ENCODE measurements at regions not wholly inside any gene's neighbourhood (a gene's known extent, or its start where the extent isn't known, plus 50 kb on each side); places are given as distances from the start of the nearest gene placed in this dataset.

DNA sequence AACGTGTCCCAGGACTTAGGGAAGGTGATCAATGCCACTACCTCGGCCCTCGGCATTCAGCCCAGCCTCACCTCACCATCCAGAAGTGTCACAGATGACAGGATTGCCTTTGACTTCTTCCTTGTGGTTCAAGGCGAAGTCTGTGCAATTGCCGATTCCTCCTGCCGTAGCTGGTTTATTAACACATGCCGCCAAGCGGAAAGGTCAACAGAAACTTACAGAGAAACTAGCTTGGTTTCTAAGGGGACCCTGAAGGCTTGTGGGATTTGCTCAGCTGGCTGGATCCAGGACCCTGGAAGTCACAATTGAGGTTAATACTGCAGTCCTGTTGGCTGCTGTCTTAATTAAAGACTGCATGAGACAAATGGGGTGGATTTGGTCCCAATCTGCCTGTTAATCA, 65.6 kb downstream of the SHANK2 start:
- TF ChIP-seq, protein P1, sequence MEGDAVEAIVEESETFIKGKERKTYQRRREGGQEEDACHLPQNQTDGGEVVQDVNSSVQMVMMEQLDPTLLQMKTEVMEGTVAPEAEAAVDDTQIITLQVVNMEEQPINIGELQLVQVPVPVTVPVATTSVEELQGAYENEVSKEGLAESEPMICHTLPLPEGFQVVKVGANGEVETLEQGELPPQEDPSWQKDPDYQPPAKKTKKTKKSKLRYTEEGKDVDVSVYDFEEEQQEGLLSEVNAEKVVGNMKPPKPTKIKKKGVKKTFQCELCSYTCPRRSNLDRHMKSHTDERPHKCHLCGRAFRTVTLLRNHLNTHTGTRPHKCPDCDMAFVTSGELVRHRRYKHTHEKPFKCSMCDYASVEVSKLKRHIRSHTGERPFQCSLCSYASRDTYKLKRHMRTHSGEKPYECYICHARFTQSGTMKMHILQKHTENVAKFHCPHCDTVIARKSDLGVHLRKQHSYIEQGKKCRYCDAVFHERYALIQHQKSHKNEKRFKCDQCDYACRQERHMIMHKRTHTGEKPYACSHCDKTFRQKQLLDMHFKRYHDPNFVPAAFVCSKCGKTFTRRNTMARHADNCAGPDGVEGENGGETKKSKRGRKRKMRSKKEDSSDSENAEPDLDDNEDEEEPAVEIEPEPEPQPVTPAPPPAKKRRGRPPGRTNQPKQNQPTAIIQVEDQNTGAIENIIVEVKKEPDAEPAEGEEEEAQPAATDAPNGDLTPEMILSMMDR (conservative IDR thresholded peaks at IDR 0.05) = no peak
- Mint-ChIP-seq H3K9me3 (peaks cover 5% of the 10 kb centered on the region), H3K36me3 (peaks cover 3% of the 10 kb centered on the region), H3K4me1 (ENCODE audit: unreplicated experiment) (peaks cover 6% of the 10 kb centered on the region), H3K4me3 (no peak overlapping the region), H3K27me3 (no peaks in the 10 kb centered on the region), H3K27ac (no peak overlapping the region)
- no peak for DNase-seq (ENCODE audit: extremely low spot score, unreplicated experiment)

DNA sequence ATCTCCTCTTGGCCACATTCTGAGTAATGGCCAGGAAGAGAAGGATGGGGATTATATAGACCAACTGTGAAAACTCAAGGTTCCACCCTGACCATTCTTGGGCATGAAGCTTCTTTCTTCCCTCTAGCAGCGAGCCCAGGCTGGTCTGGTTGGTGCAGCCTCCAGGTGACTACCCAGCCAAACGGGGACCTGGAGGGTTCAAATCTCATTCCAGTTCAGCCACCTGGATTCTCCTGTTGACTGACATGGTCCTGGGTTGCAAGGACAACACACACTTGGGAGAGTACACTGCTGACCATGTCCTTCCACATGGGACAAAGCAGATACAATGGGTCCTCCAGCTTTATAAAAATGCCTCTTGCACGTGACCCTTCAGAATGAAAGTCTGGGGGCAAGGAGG, 67.0 kb downstream of the SHANK2 start:
- Mint-ChIP-seq H3K9me3 (peaks cover 5% of the 10 kb centered on the region), H3K4me1 (ENCODE audit: unreplicated experiment) (peaks cover 11% of the 10 kb centered on the region), H3K27ac (no peak overlapping the region), H3K4me3 (no peak overlapping the region), H3K27me3 (no peaks in the 10 kb centered on the region), H3K36me3 (peaks cover 3% of the 10 kb centered on the region)
- TF ChIP-seq, protein P1 (conservative IDR thresholded peaks at IDR 0.05) = no peak
- DNase-seq (ENCODE audit: extremely low spot score, unreplicated experiment) = no peak

DNA sequence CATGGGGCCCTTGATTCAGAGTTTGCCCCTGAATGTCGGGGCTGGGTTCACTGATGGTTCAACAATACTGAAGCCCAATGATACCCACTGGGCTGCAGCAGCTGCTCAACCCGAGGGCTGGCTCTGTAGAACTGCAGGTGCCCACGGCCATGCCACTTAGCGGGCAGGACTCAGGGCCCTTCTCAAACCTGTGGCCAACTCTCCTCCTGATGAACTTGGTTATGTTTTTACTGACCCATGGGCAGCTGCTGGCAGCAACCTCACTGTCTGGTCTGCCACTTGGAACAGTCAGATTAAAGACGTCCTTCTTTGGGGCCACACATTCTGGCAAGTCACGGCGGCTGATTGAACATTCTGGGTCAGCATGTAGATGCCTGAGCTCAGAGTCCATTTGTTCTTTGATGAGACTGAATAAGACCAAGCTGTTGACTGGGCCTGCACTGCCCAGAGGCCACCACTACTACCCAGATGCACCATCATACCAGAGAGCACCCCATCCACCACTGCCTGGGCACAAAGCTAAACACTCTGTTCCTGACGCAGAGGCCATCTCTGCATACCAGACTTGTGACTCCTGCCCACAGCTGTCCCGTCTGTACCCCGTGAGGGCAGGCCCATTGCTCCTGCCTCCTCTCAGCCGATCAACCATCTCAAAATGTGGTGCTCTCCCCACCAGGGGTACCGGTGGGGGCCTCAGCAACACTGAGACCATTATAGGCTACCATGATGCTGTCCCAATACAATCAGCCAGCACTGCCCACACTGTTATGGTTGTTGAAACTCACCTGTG, 67.8 kb downstream of the SHANK2 start:
- Mint-ChIP-seq H3K4me3 (no peak overlapping the region), H3K27ac (no peak overlapping the region), H3K27me3 (no peaks in the 10 kb centered on the region), H3K4me1 (ENCODE audit: unreplicated experiment) (peaks cover 18% of the 10 kb centered on the region), H3K9me3 (peaks cover 5% of the 10 kb centered on the region), H3K36me3 (peaks cover 3% of the 10 kb centered on the region)
- TF ChIP-seq, protein P1 (conservative IDR thresholded peaks at IDR 0.05) = no peak
- DNase-seq (ENCODE audit: extremely low spot score, unreplicated experiment) = no peak

DNA sequence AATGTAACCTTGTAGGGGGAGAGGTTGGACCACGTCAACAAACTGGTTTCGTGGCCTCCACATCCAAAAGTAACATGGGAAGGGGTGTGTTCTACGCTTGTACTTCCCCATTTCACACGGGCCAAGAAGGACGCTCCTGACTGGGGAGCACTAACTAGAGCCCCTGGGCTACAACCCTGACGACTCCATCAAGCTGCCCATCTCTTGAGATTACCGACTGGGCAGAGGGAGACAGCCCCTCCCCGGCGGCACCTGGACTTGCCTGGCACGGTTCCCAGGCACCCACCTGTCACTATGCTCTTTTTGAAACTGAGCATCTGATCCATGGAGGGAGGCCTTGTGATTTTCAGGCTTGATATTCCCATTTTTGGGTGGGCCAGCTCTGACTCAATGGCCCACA, 68.5 kb downstream of the SHANK2 start:
- TF ChIP-seq, protein P1 (conservative IDR thresholded peaks at IDR 0.05) = no peak
- H3K36me3 Mint-ChIP-seq = peaks cover 3% of the 10 kb centered on the region
- no peaks in the 10 kb centered on the region for H3K27me3 Mint-ChIP-seq
- H3K9me3 Mint-ChIP-seq = peaks cover 5% of the 10 kb centered on the region
- H3K4me3 Mint-ChIP-seq = no peak overlapping the region
- H3K27ac Mint-ChIP-seq = no peak overlapping the region
- H3K4me1 Mint-ChIP-seq (ENCODE audit: unreplicated experiment) = peaks cover 24% of the 10 kb centered on the region
- DNase-seq (ENCODE audit: extremely low spot score, unreplicated experiment) = no peak

DNA sequence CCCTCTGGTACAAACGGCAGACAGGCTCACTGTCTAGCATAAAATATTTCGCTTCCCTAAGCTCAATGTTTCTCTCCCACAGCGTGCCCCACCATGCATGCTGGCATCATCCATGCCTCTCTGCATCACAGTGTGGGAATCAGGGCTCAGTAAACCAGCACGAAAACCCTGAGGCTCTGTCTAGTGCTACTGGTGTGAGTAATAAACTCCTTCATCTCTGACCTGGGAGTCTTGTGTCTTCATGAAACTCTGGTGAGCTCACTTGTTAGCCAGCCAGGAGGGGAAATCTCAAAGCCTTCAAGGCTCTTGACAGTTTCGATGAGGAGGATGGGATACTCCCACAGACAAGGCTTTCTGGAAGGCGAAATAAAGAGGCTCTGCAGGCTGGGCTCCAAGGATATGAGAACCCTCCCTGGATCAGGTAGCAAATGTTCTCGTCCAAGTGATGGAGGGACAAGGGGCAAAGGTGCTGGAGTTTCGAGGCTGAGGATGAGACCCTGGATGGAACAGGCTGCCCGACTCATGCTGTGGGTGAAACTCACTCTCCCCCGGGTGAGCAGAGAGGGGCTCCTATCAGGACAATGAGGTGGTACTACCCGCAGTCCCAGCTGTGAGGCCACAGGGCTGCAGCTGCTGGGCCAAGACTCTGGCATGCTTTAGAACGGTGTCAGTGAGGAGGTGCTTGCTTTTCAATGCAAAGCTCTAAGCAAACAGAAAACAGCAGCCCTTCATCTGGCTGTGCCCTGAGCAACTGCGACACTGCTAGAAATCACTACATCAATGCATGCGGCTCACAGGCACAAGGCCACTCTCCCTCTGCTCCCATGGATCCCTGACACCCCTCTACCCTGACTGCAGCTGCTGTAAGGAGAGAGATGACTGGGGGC, 69.3 kb downstream of the SHANK2 start:
- peaks cover 24% of the 10 kb centered on the region for H3K4me1 Mint-ChIP-seq (ENCODE audit: unreplicated experiment)
- TF ChIP-seq, protein P1 (conservative IDR thresholded peaks at IDR 0.05) = no peak
- no peak for DNase-seq (ENCODE audit: extremely low spot score, unreplicated experiment)
- peaks cover 5% of the 10 kb centered on the region for H3K36me3 Mint-ChIP-seq
- no peaks in the 10 kb centered on the region for H3K27me3 Mint-ChIP-seq
- peaks cover 5% of the 10 kb centered on the region for H3K9me3 Mint-ChIP-seq
- no peak overlapping the region for H3K4me3 Mint-ChIP-seq
- no peak overlapping the region for H3K27ac Mint-ChIP-seq
